ENCODE measurements at regions not wholly inside any gene's neighbourhood (a gene's known extent, or its start where the extent isn't known, plus 50 kb on each side); places are given as distances from the start of the nearest gene placed in this dataset.

DNA sequence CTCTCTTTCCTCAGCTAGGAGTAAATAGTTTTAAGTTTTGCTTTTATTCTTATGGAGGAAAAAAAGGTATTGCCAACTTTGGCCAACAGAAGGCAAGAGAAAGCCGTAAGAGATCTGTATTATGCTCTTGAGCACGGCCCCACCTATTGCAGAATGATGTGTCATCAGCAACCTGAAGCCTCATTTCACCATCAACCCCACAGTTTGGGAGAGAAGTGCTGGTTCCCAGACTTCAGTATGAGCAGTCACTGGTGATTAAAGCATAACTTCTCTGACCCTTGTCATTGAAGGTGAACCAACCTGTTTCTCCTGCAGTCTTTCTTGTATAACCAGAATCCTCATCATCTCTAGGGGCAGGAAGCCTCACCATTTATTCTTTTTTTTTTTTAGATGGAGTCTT lies 100.2 kb downstream of the SIPA1L2 start:
- no peak for DNase-seq
- Histone ChIP-seq H3K9me3 (no peaks in the 10 kb centered on the region), H3K27me3 (no peaks in the 10 kb centered on the region), H3K4me1 (peaks cover 7% of the 10 kb centered on the region), H3K4me3 (no peak overlapping the region), H3K27ac (no peak overlapping the region), H3K36me3 (no peaks in the 10 kb centered on the region)
- TF ChIP-seq, protein P1, sequence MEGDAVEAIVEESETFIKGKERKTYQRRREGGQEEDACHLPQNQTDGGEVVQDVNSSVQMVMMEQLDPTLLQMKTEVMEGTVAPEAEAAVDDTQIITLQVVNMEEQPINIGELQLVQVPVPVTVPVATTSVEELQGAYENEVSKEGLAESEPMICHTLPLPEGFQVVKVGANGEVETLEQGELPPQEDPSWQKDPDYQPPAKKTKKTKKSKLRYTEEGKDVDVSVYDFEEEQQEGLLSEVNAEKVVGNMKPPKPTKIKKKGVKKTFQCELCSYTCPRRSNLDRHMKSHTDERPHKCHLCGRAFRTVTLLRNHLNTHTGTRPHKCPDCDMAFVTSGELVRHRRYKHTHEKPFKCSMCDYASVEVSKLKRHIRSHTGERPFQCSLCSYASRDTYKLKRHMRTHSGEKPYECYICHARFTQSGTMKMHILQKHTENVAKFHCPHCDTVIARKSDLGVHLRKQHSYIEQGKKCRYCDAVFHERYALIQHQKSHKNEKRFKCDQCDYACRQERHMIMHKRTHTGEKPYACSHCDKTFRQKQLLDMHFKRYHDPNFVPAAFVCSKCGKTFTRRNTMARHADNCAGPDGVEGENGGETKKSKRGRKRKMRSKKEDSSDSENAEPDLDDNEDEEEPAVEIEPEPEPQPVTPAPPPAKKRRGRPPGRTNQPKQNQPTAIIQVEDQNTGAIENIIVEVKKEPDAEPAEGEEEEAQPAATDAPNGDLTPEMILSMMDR (IDR thresholded peaks at IDR 0.05), result no peak
- intact Hi-C loops (cut with DNase I), result no loop called here
- ATAC-seq, result no peak

DNA sequence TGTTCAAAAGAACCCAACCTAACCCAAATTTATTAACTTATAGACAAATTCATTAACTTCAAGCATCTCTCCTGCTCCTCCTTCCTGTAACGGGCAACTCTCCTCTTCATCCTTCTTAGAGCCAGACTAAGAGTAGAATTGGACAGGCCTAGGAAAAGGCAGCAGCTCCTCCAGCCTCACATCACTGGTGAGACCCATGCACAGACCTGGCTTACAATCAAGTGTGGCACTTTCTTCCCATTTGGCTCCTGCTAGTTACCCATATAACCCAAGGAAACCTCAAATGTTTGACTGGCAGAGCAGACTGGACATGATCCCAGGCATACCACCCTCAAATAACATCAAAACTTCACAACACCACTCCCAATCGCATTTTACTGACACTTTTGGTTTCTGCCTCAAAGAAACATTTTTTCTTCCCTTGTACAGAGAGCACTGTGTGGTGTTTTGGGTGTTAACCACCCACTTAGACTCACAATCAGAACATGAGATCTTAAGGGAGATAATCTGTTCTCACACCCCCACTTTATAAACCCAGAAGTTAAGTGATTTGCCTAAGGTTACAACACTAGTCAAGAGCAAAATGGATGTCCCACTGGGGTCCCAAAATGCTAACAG lies 101.4 kb downstream of the SIPA1L2 start:
- TF ChIP-seq, protein P1 (IDR thresholded peaks at IDR 0.05), result no peak
- Histone ChIP-seq H3K27me3 (no peaks in the 10 kb centered on the region), H3K9me3 (no peaks in the 10 kb centered on the region), H3K4me3 (no peak overlapping the region), H3K36me3 (no peaks in the 10 kb centered on the region), H3K27ac (no peak overlapping the region), H3K4me1 (peaks cover 11% of the 10 kb centered on the region)
- no peak for DNase-seq
- ATAC-seq, result peak; percentile 37
- intact Hi-C loops (cut with DNase I), result no loop called here

DNA sequence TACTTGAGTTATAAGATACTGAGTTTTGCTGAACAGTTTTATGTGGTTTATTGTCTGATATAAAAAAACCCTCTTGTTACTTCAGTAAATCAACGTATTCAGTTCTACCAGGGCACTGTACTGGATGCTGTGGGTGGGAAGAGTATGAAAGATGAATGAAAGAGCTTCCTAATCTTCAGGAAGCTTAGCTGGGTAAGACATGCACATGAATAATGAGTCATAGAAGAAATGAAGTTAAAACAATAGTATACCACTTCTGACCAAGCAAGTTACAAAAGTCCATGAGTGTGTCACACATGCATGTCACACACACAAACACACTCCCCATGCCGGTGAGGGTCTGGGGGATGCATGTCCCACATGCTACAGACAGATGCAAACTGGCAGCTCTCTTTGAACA lies 105.9 kb downstream of the SIPA1L2 start:
- TF ChIP-seq, protein P1 (IDR thresholded peaks at IDR 0.05), result no peak
- Histone ChIP-seq H3K27ac (no peak overlapping the region), H3K4me1 (peaks cover 16% of the 10 kb centered on the region), H3K36me3 (no peaks in the 10 kb centered on the region), H3K9me3 (no peaks in the 10 kb centered on the region), H3K27me3 (no peaks in the 10 kb centered on the region), H3K4me3 (no peak overlapping the region)
- DNase-seq (no peak), ATAC-seq (peak; percentile 20)
- intact Hi-C loops (cut with DNase I), result no loop called here

DNA sequence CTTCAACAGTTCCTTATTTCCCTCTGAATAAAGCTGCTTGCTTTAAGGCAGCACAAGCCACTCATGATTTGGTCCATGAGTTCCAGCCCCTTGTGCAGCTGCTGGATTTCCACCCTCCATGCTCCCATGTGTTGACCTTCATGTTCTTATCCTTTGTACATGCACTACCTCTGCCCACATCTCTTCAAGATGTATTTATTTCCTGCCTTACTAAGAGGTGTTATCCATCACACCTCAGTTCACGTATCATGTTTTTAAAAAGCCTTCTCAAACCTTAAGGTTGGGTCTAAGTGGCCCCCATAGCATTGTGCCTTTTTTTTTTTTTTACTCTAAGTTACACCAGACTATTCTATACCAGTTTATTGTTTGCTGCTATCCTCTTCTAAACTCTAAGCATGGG lies 107.7 kb downstream of the SIPA1L2 start:
- H3K4me1 ChIP-seq, result peaks cover 12% of the 10 kb centered on the region
- no peak overlapping the region for H3K4me3 ChIP-seq
- no peaks in the 10 kb centered on the region for H3K36me3 ChIP-seq
- TF ChIP-seq, protein P1 (IDR thresholded peaks at IDR 0.05), result no peak
- DNase-seq (no peak), ATAC-seq (no peak)
- no peaks in the 10 kb centered on the region for H3K9me3 ChIP-seq
- intact Hi-C loops (cut with DNase I), result no loop called here
- H3K27me3 ChIP-seq, result no peaks in the 10 kb centered on the region
- no peak overlapping the region for H3K27ac ChIP-seq

DNA sequence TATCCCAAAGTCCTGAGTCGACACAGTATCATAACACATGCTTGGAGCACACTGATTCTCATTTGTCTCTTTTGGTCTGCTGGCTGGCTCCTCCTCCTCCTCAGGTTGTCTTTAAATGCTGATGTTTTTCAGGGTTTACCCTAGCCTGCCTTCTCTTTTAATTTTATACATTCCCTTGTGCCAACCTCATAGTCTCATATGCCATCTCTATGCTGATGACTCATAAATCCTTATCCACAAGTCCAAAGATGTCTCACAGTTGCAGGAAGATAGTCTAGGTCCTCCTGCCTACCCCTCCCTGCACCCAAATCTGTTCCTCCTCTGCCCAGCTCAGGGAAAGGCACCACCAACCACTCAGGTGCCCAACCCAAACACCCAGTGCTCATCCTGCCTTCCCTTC lies 108.3 kb downstream of the SIPA1L2 start:
- peaks cover 12% of the 10 kb centered on the region for H3K4me1 ChIP-seq
- intact Hi-C loops (cut with DNase I), result no loop called here
- TF ChIP-seq, protein P1 (IDR thresholded peaks at IDR 0.05), result no peak
- H3K4me3 ChIP-seq, result no peak overlapping the region
- no peaks in the 10 kb centered on the region for H3K36me3 ChIP-seq
- DNase-seq, result no peak
- H3K9me3 ChIP-seq, result no peaks in the 10 kb centered on the region
- no peaks in the 10 kb centered on the region for H3K27me3 ChIP-seq
- no peak for ATAC-seq
- no peak overlapping the region for H3K27ac ChIP-seq

DNA sequence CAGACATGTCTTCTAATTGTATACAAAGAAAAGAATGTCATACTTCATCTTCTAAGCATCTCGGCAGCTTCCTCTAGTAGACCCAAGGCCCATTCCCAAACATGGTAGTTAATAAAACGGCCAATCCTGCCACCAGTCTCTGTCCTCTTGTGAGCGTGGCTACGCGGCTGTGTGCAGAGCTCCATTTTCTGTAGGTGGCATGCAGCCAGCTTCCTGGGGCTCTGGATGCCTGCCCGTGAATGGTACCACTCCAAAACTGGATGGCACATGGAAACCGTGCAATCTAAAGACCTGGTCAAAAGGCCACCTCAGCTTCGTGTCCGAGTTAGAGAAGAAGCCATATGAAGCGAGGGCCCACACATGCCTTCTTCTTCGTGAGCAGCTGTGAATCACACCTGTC lies 110.7 kb downstream of the SIPA1L2 start:
- Histone ChIP-seq H3K27me3 (no peaks in the 10 kb centered on the region), H3K4me1 (peaks cover 12% of the 10 kb centered on the region), H3K36me3 (no peaks in the 10 kb centered on the region), H3K27ac (no peak overlapping the region), H3K9me3 (no peaks in the 10 kb centered on the region), H3K4me3 (no peak overlapping the region)
- ATAC-seq (no peak), DNase-seq (no peak)
- TF ChIP-seq, protein P1 (IDR thresholded peaks at IDR 0.05), result no peak
- intact Hi-C loops (cut with DNase I), result no loop called here

Measured in upper lobe of right lung (tissue), 1 donor.